ENCODE measurements at regions not wholly inside any gene's neighbourhood (a gene's known extent, or its start where the extent isn't known, plus 50 kb on each side); places are given as distances from the start of the nearest gene placed in this dataset.

GRCh38 chr15:69858456-69858855, 239.3 kb downstream of the TLE3 start:
- DNase-seq (ENCODE audit: low spot score) = no peak
- TF ChIP-seq CTCF (IDR thresholded peaks at IDR 0.05) = no peak
- no peak overlapping the region for H3K27ac ChIP-seq
- no peak overlapping the region for H3K4me3 ChIP-seq
- H3K9me3 ChIP-seq = no peaks in the 10 kb centered on the region
- H3K36me3 ChIP-seq = no peaks in the 10 kb centered on the region
- no peaks in the 10 kb centered on the region for H3K4me1 ChIP-seq (ENCODE audit: control insufficient read depth in 1 of 2, low read depth in 2 of 2)
- ATAC-seq (ENCODE audit: insufficient number of reproducible peaks, low FRiP score, low read depth) = no peak
- H3K27me3 ChIP-seq (replicated peaks; ENCODE audit: insufficient read depth) = no peaks in the 10 kb centered on the region

GRCh38 chr15:69859866-69860265, 237.9 kb downstream of the TLE3 start:
- TF ChIP-seq CTCF (IDR thresholded peaks at IDR 0.05) = no peak
- no peaks in the 10 kb centered on the region for H3K36me3 ChIP-seq
- H3K4me3 ChIP-seq = no peak overlapping the region
- no peak overlapping the region for H3K27ac ChIP-seq
- H3K9me3 ChIP-seq = no peaks in the 10 kb centered on the region
- DNase-seq (ENCODE audit: low spot score) (no peak), ATAC-seq (ENCODE audit: insufficient number of reproducible peaks, low FRiP score, low read depth) (no peak)
- no peaks in the 10 kb centered on the region for H3K27me3 ChIP-seq (replicated peaks; ENCODE audit: insufficient read depth)
- H3K4me1 ChIP-seq (ENCODE audit: control insufficient read depth in 1 of 2, low read depth in 2 of 2) = no peaks in the 10 kb centered on the region

DNA sequence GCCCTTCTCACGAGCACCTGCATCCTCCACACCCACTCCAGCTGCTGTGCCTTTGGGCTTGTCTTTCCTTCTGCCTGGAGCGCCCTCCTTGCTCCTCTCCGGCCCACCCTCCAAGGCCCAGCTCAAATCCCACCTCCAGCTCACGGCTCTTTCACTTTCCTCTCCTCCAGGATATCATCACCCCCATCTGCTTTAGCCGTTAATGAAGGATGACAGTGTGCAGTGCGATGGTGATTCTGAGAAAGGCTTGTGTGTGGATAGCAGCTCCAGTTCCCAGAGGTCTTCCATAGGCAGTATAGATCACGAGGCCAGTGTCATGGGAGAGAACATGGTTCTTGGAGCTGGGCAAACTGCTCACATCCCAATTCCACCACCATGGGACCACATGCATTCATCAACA, 237.4 kb downstream of the TLE3 start:
- no peak overlapping the region for H3K27ac ChIP-seq
- H3K27me3 ChIP-seq (replicated peaks; ENCODE audit: insufficient read depth) = no peaks in the 10 kb centered on the region
- no peak overlapping the region for H3K4me3 ChIP-seq
- DNase-seq (ENCODE audit: low spot score) = no peak
- no peaks in the 10 kb centered on the region for H3K36me3 ChIP-seq
- ATAC-seq (ENCODE audit: insufficient number of reproducible peaks, low FRiP score, low read depth) = no peak
- no peak for TF ChIP-seq CTCF (IDR thresholded peaks at IDR 0.05)
- H3K9me3 ChIP-seq = no peaks in the 10 kb centered on the region
- no peaks in the 10 kb centered on the region for H3K4me1 ChIP-seq (ENCODE audit: control insufficient read depth in 1 of 2, low read depth in 2 of 2)

GRCh38 chr15:69860921-69861320, 236.8 kb downstream of the TLE3 start:
- no peak for TF ChIP-seq CTCF (IDR thresholded peaks at IDR 0.05)
- Histone ChIP-seq H3K27ac (no peak overlapping the region), H3K36me3 (no peaks in the 10 kb centered on the region), H3K4me3 (no peak overlapping the region), H3K9me3 (no peaks in the 10 kb centered on the region), H3K4me1 (ENCODE audit: control insufficient read depth in 1 of 2, low read depth in 2 of 2) (no peaks in the 10 kb centered on the region), H3K27me3 (replicated peaks; ENCODE audit: insufficient read depth) (no peaks in the 10 kb centered on the region)
- ATAC-seq (ENCODE audit: insufficient number of reproducible peaks, low FRiP score, low read depth) = no peak
- DNase-seq (ENCODE audit: low spot score) = no peak

DNA sequence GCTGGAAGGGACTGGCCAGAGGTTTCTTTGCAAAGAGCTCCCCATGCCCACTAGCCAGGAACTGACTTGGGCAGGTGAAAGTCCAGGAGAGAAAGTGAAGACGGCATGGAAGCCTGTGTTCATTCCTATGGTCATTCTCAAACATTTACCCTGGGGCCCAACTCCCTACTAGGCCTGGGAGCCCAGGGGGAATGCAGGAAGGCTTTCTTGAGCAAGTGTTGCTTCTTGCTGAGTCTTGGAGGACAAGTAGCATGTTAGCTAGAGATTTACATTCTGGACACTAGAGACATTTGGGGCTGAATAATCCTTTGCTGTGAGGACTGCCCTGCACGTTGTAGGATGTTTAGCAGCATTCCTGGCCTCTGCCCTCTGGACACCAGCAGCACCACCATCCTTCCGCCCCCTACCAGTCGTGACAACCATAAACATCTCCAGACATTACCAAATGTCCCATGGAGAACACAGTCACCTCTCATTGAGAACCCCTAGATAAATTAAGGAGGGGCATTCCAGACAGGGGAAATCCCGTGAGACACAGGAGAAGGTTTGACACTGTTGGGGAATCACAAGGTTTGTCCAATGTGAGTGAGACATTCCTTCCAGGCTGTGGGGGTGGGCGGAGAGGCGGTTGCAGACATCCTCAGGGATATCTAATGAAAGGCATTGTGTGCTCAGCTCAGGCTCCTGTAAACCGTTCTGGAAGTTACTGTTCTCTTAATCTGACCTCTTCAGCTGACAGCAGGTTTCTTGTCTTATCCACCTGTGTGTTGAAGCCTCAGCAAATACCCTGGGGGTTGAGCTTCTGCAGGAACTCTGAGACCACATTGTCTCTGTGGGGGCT, 236.2 kb downstream of the TLE3 start:
- no peaks in the 10 kb centered on the region for H3K27me3 ChIP-seq (replicated peaks; ENCODE audit: insufficient read depth)
- H3K9me3 ChIP-seq = no peaks in the 10 kb centered on the region
- no peaks in the 10 kb centered on the region for H3K4me1 ChIP-seq (ENCODE audit: control insufficient read depth in 1 of 2, low read depth in 2 of 2)
- no peak overlapping the region for H3K4me3 ChIP-seq
- no peak overlapping the region for H3K27ac ChIP-seq
- ATAC-seq (ENCODE audit: insufficient number of reproducible peaks, low FRiP score, low read depth) (no peak), DNase-seq (ENCODE audit: low spot score) (no peak)
- no peak for TF ChIP-seq CTCF (IDR thresholded peaks at IDR 0.05)
- H3K36me3 ChIP-seq = no peaks in the 10 kb centered on the region
